DMS114 treated with DMSO at 0.1 percent for 48 hours (cell line): ENCODE measurements at regions not wholly inside any gene's neighbourhood (a gene's known extent, or its start where the extent isn't known, plus 50 kb on each side); places are given as distances from the start of the nearest gene placed in this dataset.

Source experiments
- DNase-seq: peaks from one replicate; lab custom pipeline; 2025; ENCODE audit not compliant: unreplicated experiment; lab: John Stamatoyannopoulos, UW

DNA sequence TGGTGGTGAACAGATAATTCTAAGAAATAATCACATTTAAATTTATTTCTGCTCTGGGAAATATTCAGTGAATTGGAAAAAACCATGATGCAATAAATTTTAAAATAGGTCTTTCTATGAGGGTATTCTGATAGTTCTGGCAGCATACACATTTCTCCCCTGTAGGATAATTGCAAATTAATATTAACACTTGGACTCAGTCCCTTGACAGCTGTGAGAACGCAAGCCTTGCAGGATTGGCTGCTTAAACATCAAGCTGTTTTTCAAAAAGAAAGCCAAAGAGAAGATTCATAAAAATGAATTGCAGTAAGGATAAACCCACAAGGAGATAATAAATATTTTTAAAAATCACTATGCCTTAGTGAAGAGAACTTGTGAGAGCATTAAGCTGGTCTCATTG is 180.0 kb downstream of the MTRR start:
- no peak for DNase-seq

DNA sequence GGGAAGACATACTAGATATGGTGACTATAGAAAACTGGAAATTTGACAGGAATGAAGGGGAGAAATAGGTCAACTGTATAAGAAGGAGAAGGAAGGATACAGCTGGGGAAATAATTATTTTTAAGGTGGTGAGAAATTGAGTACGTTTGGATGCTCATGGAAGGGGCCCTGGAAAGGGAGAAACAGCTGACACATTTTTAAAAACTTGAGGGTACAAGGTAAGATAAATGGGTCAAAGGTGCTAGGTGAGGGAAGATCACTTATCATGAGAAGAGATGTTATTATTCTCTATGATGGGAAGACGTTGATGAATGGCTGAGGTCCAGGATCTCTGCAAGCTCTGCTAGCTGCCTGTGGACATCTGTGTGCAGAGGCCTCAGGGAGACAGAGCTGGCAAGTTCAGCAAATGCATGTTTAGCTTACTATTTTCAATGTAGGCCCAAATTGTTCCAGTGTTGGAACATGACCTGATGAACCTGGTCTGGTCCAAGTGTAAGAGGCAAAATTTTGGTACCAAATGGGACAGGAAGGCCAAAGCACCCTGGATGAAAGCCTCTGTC is 181.7 kb downstream of the MTRR start:
- DNase-seq: no peak

DNA sequence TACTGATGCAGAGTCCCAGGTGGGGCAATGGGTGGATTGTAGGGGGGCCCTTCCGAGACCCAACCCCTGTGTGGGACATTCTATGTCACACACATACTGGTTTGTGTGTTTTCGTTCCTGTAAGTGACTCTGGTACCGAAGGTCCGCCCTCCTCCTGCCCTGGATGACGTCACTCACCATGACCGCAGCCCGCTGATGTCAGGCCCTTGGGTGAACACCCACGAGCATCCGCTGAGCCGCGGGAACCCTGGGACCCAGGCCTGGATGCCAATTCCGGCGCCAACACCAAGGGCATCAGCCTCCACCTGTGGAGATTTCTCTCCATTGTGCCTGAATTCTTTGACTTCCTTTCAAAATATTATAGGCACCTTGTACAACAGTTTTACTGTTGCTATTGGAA is 184.3 kb downstream of the MTRR start:
- DNase-seq: no peak

- DNase-seq: no peak
Observed at GRCh38 chr5:8057769-8058168, 188.8 kb downstream of the MTRR start.

- DNase-seq: no peak
Observed at GRCh38 chr5:8058616-8059190, 189.8 kb downstream of the MTRR start.

- no peak for DNase-seq
Observed at GRCh38 chr5:8059337-8059736, 190.4 kb downstream of the MTRR start.

DNA sequence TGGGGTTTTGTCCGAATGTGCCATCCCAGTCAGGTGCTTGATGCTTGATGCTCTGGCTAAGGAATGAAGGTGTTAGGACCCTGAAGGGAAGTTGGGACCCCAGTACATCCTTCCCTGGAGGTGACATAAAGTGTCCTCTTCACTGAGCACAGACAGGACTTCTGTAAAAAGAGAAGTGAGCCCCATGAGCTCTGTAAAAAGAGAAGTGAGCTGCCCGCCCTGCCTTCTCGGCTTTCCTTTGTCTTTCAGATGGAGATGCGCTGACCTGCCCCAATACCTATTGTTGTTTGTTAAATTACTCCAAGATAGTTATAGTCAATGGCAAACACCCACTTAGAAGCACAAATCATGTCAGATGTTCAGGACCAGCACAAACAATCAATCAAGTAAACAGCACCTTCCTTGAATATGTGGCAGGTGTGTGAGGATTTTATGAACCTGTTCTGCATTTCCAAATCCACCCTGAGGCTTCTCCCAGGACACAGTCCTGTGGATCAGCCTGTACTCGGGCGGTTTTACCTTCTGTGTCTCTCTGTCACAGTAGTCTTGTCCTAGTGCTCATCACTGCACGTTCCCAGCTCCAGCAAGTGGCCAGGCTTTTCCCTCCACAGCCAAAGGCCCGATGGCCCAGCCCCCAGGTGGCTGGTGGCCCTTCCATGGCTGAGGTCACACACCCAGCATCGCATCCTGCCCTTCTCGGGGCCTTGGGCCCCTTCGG is 191.4 kb downstream of the MTRR start:
- DNase-seq: no peak

GRCh38 chr5:8060953-8061429 is 192.0 kb downstream of the MTRR start:
- no peak for DNase-seq

- no peak for DNase-seq
Observed at GRCh38 chr5:8062521-8062920, 193.6 kb downstream of the MTRR start.

DNA sequence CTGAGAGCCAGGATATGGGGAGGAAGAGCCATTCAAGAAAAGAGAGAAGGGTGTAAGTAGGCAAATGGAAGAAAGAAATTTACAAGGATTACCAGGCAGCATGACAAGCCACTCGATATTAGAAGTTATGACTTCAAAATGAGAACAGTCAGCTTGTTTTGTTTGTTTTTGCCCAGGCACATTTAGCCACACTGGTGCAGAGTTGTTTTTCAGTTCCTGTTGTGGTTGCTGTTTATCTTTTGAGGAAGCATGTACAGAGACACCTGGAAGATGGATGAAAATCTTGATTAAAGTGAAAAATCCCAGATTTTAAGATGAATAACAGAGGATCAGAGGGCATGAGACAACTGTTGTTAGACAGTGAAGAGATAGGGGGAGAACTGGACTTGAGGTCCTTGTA is 199.1 kb downstream of the MTRR start:
- no peak for DNase-seq

GRCh38 chr5:8070138-8070537 is 201.2 kb downstream of the MTRR start:
- DNase-seq: no peak

DNA sequence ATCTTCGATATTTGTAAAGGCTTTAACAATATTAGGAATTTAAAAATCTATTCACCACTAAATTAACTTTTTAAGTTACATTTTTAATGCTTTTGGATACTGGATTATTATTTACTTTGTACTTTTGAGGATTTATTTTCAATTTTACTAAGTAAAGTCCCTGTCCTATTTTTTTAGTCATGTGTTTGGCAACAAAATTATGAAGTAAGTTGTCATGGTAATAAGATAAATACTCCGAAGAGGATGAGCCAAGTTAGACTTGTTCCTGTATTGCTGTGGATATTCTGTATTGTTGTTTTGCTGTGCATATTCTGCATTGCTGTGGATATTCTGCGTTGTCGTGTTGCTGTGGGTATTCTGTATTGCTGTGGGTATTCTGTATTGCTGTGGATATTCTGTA is 210.1 kb downstream of the MTRR start:
- DNase-seq: no peak

DNA sequence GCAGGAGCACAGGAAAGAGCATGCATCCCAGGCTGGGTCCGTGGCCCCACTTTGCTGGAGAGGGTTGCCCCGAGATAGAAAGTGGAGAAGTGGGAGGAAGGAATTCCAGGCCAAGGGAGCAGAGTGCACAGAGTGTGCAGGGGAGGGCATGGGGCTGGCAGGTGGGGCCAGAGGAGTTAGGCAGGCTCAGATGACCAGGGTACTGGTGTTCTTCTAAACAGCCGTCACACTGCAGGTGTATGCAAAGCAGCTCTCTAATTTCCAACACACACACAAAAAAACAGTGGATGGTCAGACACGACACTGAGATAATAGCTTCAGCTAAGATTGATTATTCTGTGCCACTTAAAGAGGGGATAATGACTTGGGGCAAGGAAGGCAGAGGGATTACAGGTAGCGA is 212.2 kb downstream of the MTRR start:
- no peak for DNase-seq

DNA sequence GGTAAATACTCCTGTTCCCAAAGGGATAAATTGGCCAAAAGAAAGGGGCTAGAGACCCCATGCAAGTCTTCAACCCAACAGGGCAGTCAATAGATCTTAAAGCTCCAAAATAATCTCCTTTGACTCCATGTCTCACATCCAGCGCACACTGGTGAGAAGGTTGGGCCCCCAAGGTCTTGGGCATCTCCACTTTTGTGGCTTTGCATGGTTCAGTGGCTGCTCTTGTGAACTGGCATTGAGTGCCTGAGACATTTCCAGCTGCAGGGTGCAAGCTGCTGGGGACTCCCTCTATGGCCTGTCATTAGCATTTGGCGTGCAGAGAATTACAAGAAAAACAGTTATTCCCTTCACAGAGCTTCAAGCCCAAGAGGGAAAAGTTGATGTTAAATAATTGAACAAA is 224.7 kb downstream of the MTRR start:
- DNase-seq: no peak

DNA sequence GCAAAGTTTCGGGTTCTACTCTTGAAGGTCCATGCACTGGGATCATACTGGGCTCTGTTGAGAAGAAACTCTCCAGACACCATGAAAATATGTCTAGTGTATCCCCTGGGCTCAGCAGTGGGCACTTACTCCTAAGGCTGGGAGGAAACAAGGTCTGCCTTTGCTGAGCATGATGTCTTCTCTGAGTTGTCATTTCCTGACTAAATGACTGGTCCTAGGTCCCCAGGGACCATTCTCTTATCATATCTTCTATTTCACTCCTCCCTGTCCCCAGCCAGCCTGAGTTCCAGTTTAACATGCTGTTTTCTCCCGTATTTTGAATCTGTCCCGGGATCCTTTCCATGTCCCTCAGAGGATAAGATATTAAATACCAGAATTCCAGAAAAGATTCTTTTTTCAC is 225.4 kb downstream of the MTRR start:
- DNase-seq: no peak

GRCh38 chr5:8097146-8097545 is 228.2 kb downstream of the MTRR start:
- DNase-seq: no peak

DNA sequence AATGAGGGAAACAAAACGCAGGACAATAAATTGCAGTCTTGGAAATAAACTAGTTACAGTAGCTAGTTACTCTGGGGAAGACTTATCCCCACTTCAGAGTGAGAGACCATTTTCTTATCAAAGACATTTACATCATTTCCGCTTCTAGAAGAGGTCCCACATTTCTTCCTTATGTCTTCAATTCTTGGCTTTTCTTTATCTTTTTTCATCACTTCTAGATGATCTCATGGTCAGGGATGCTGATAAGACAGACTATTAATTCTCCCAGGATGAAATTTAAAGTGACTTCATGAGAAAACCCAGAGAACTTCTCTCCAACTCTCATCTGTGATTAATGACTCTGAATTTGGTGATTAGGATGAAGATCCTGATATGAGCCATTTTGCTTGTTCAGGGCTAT is 229.1 kb downstream of the MTRR start:
- no peak for DNase-seq

GRCh38 chr5:8102714-8103113 is 233.8 kb downstream of the MTRR start:
- no peak for DNase-seq

GRCh38 chr5:8114597-8115266 is 245.8 kb downstream of the MTRR start:
- DNase-seq: no peak

DNA sequence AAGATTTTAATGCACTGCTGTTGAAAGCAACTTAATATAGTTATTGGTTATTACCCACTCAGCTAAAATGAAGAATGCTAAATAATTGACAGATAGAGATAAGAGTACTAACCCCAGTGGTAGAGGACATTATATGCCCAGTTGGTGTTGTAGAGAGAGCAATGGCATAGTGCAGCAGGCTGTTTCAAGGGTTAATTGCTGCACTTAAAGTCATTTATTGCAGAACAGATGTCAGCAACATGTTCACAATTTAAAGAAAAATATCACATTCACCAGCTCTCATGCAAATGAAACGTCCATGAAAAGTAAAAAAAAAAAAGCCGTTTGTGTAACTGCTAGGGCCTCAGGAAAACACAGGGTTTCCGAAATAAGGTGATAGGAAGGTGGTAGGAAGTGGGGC is 254.6 kb downstream of the MTRR start:
- no peak for DNase-seq

DNA sequence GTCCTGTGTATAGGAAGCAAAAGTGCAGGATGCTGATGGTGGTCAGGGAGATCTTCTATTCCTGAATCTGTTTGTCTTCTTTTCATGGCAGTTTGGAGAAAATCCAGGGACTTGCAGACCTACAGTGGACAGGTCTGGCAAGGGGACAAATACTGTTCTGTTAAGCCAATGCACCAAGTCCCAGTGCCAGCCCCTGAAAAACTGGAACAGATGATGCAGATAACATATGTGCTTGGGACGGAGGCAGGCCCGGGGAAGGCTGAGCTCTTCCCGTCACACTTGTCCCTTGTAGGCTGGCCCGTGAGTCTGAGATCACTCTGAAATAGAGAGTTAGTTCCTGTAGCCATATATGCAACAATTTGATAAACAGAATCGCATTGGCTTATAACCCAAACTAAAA is 265.7 kb downstream of the MTRR start:
- DNase-seq: no peak

DNA sequence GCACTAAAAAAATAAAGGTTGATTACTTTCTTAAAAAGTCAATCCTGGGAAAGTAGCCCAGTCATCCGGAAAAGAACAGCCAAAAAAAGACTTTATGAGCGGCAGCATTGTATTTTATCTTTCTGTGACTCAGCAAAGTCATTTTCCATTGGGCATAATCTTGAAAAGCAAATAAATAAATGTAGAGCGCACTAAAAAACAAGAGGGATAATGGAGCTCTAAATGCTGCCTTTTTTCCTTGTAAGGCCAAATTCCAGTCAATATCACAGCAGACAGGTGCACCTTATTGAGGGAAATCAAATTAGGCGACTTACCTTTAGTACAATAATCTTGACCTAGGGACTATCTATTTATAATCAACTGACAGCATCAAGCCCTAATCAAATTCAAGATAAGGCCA is 266.8 kb downstream of the MTRR start:
- no peak for DNase-seq
